Sciatic nerve (tissue), 2 donors: ENCODE measurements at regions not wholly inside any gene's neighbourhood (a gene's known extent, or its start where the extent isn't known, plus 50 kb on each side); places are given as distances from the start of the nearest gene placed in this dataset.

Source experiments
- ATAC-seq: fragments of 200-7000 bp; cut with Tn5 transposase; one replicate; pipeline ENCODE4 v1.9.1; 2020; ENCODE audit warnings: mild to moderate bottlenecking, moderate library complexity
- DNase-seq: peaks from one replicate; pipeline ENCODE4 v3.0.0-alpha.2; 2020; ENCODE audit warnings: low spot score
- intact Hi-C: fragments of 100-400 bp; cut with DNase I; formaldehyde crosslinking; loops from one replicate; pipeline ENCODE4 v1.14.2; 2022
- donor health status: DM: no; HTN: no; CAD: no.
- donor health status: DM: no; HTN: no; CAD: no.

DNA sequence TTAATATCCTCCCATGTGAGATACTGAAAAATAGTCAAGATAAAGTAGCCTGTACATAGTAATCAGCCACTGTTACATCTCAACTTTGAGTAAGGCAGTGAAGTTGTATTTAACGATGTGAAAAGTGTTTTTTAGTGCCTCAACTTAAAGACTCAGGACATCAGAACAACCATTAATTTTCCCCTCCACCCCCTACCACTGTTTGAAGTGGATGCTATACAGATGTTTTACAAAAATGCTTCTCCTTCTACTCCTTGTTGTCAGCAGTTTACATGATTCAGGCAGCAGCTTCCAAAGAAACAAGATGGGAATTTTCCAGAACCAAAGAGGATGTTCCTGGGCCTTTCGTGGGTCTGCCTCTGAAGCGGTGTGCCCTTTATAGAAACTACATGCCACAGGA is 143.6 kb downstream of the RPAP3 start:
- intact Hi-C loops = no loop called here
- DNase-seq (no peak), ATAC-seq (no peak)

GRCh38 chr12:47561746-47562145 is 144.1 kb downstream of the RPAP3 start:
- ATAC-seq = no peak
- intact Hi-C loops = no loop called here
- DNase-seq = no peak

GRCh38 chr12:47560415-47560814 is 145.4 kb downstream of the RPAP3 start:
- intact Hi-C loops = no loop called here
- DNase-seq = no peak
- ATAC-seq = no peak

DNA sequence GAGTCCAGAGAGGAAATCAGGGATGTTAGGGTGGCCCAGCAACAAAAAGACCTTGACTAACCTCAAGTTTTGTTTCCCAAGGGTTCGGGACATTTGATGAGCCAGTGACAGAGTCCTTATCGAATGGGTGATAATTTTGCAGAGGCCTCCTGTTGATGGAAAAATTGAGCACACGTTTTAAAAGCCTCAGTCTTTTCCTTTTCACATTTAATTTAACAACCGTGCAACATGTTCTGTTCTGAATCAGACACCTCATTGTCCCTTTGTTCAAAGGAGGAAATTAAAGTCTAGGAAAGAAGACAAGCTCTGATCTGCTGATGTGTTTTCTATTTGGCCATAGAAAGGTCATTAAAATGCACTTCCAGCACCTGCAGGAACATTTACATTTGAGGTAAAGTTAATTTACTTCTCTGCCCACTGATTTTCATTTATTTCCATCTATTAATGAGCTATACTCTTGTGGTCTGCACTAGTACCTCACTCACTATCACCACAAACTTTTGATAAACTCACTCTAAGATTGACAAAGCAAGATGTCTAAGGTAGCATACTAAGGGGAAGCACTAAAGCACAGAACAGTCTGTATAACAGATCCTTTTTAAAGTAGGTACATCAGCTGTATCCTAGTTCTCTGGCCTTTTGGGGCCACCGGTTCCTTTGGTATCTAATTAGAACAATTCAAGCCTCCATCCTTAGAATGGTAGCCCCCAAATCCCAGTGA is 147.0 kb downstream of the RPAP3 start:
- DNase-seq = no peak
- ATAC-seq = no peak
- intact Hi-C loops = no loop called here

DNA sequence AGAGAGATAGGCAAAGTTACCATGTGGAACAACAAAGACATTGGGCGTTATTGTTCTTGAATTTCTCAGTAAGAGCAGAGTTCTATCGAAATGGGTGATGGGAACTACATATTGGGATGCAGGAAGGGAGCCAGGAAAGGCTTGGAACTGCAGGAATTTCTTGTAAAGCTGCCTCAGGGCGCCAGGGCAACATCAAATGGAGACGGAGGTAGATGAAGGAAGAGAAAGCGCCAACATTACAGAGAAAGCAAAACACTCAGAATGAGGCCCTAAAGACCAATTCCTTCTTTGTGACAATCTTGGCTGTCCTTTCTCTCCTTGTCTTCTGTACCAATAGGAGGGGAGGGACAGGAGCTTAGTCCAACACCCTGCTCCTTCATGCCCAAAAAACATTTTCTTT is 148.4 kb downstream of the RPAP3 start:
- no peak for DNase-seq
- no peak for ATAC-seq
- intact Hi-C loops = no loop called here

- ATAC-seq (no peak), DNase-seq (no peak)
- intact Hi-C loops = no loop called here
Measured at GRCh38 chr12:47556261-47557030, 149.4 kb downstream of the RPAP3 start.

- ATAC-seq = no peak
- intact Hi-C loops = no loop called here
- no peak for DNase-seq
Measured at GRCh38 chr12:47554046-47554653, 151.7 kb downstream of the RPAP3 start.

DNA sequence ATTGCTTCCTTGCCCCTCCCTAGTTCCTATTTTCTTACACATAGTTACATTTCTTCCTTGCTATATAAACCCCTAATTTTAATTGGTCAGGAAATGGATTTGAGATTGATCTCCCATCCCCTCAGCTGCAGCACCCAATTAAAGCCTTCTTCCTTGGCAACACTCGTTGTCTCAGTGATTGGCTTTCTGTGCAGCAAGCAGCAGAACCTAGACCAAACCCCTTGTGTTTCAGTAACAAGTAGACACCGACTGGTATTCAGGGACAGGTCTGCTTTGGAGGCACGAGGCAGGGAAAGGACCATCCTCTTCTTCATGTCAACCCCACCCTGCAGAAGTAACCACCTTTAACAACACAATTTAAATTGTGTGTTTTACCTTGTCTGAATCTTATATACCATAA is 152.6 kb downstream of the RPAP3 start:
- ATAC-seq (no peak), DNase-seq (no peak)
- intact Hi-C loops = no loop called here

GRCh38 chr12:47551426-47551851 is 154.4 kb downstream of the RPAP3 start:
- DNase-seq = no peak
- peak; percentile 98 for ATAC-seq
- intact Hi-C loops = no loop called here

- ATAC-seq = no peak
- intact Hi-C loops = no loop called here
- DNase-seq = no peak
Measured at GRCh38 chr12:47549258-47549657, 156.6 kb downstream of the RPAP3 start.

DNA sequence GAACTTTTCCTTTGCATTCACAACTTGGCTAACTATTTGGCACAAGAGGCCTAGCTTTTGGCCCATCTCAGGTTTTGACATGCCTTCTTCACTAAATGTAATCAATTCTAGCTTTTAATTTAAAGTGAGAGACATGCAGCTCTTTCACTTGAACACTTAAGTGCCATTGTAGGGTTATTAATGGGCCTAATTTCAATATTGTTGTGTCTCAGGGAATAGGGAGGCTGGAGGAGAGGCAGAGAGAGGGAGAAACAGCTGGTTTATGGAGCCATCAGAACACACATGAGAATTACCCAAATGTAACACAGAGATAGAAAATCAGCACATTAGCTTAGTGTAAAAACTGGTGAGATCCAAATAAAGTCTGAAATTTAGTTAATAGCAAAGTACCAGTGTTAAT is 157.4 kb downstream of the RPAP3 start:
- intact Hi-C loops = no loop called here
- no peak for DNase-seq
- ATAC-seq = no peak

DNA sequence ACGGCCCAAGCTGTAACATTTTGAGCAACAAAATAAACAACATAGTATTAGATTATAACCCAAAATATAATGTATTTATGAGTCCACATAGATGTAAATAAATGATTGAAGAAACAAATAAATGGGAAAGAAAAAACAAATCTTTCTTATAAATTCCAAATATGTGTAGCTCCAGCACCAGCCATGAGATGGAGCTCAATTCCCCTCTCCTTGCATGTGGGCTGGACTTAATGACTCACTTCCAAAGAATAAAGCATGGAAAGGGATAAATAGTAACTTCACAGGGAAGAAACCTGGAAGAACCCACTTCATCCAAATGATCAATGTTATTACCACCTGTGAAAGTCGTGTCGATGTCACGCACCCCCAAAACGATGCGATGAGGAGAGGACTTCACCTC is 158.8 kb downstream of the RPAP3 start:
- DNase-seq (no peak), ATAC-seq (no peak)
- intact Hi-C loops = no loop called here

- intact Hi-C loops = no loop called here
- ATAC-seq (no peak), DNase-seq (no peak)
Measured at GRCh38 chr12:47545938-47546609, 159.8 kb downstream of the RPAP3 start.

DNA sequence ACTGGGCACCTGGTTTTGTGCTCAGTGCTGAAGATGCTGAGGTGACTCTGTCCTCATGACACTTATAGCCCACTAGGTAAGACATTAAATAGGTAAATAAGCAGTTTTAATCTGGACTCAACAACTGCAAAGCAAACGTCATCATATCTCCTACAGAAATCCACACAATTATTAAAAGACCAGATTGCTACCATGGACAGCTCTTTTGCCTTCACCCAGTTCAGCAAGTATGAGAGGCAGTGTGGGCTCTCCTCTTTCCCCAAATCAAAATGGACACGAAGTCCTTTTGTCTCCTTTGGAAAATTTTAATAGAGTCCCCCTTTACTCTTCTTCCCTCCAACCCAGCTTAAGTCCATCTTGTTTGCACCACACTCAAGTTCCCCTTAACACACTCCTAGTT is 171.1 kb downstream of the RPAP3 start:
- ATAC-seq = no peak
- intact Hi-C loops = no loop called here
- DNase-seq = no peak

- no peak for DNase-seq
- ATAC-seq = no peak
- intact Hi-C loops = no loop called here
Measured at GRCh38 chr12:47530050-47530449, 175.8 kb downstream of the RPAP3 start.

DNA sequence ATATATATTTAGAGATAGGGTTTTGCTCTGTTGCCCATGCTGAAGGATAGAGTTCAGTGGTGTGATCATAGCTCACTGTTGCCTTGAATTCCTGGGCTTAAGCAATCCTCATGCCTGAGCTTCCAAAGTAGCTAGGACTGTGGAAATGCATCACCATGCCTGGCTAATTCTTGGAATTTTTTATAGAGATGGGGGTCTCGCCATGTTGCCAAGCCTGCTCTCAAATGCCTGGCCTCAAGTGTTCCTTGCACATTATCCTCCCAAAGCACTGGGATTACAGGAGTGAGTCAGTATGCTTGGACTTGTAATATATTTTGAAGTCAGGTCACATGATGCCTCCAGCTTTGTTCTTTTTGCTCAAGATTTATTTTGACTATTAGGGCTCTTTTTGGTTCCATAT is 178.0 kb downstream of the RPAP3 start:
- intact Hi-C loops = no loop called here
- DNase-seq (no peak), ATAC-seq (no peak)

DNA sequence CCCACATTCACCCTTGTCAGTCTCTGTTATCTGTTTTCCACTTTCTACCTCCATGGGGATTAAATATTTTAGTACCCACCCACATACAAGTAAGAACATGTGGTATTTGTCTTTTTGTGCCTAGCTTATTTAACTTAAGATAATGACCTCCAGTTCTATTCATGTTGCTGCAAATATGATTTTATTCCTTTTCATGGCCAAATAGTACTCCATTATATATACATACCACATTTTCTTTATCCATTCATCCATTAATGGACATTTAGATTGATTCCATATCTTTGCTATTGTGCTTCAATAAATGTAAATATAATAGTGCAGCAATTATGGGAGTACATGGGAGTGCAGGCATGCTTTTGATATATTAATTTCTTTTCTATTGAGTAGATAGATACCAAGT is 185.8 kb downstream of the RPAP3 start:
- no peak for ATAC-seq
- no peak for DNase-seq
- intact Hi-C loops = no loop called here

GRCh38 chr12:47517122-47517521 is 188.7 kb downstream of the RPAP3 start:
- intact Hi-C loops = no loop called here
- no peak for ATAC-seq
- no peak for DNase-seq

GRCh38 chr12:47509398-47509851 is 196.4 kb downstream of the RPAP3 start:
- intact Hi-C loops = no loop called here
- DNase-seq (no peak), ATAC-seq (peak; percentile 71)

DNA sequence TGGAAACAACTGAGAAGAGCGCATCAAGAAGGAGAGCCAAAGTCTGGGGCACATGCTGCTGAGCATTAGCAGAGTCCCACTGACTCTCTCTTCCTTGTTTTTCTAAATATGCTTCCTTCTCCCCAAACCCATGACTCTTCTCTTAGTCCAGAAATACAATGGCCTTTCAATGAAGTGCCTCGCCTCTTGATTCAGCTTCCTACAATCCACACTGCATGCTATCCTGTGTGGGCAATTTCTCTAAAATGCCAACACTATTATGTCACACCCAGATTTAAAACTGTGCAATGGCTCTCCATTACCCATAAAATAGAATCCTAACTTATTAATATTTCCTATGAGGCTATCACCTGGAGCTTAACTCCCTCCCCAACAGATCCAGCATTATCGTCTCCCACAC is 198.6 kb downstream of the RPAP3 start:
- ATAC-seq (no peak), DNase-seq (no peak)
- intact Hi-C loops = no loop called here
